Spleen (tissue), 7 donors: ENCODE measurements at regions not wholly inside any gene's neighbourhood (a gene's known extent, or its start where the extent isn't known, plus 50 kb on each side); places are given as distances from the start of the nearest gene placed in this dataset.

Source experiments
- POLR2AphosphoS5 ChIP-seq, 3 donors: sonication (generic); formaldehyde crosslinking; IDR thresholded peaks; one replicate each; pipeline ENCODE4 v1.5.1; 2017; ENCODE audit warnings: antibody characterized with exemption in 3 of 3
- TF ChIP-seq, protein P1 (sequence below), 11 experiments: fragments of 200-600 bp in 7 of 11; fragments of 450-650 bp in 4 of 11; sonication (generic) in 4 of 11; IDR thresholded peaks in 8 of 11; conservative IDR thresholded peaks in 3 of 11; 1 replicate in 7 of 11; 2 replicates in 4 of 11; pipeline versions ENCODE4 v1.4.0 to v1.8.0; 2016 to 2021; ENCODE audit warnings: antibody characterized with exemption in 11 of 11, inconsistent platforms in 4 of 11, mild to moderate bottlenecking in 1 of 11
- donor health status: DM: no; HTN: no; CAD: no; lungs with moderate emphysema.
- donor health status: DM: no; HTN: no; CAD: no.
- donor health status: DM: no; HTN: no; CAD: no.

DNA sequence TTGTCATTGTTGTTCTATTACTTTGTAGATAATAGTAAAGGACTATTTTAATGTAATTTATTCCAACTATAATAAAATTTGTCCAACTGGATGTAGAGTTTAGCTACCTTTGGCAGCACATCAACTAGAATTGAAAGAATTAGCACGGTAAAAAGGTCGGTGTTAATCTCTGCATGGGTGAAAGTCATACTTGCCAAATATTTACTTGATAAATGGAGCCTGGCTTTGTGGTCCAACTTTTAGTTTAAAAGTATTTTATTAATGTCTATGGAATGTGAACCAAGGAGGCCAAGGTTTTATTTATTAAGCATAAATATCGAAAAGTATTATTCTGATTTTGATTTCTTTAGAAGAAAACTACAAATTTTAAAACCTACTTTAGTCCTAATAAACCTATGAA is 1389.0 kb downstream of the PCDH9 start:
- no peak for TF ChIP-seq POLR2AphosphoS5 (IDR thresholded peaks at IDR 0.05)
- TF ChIP-seq, protein P1, sequence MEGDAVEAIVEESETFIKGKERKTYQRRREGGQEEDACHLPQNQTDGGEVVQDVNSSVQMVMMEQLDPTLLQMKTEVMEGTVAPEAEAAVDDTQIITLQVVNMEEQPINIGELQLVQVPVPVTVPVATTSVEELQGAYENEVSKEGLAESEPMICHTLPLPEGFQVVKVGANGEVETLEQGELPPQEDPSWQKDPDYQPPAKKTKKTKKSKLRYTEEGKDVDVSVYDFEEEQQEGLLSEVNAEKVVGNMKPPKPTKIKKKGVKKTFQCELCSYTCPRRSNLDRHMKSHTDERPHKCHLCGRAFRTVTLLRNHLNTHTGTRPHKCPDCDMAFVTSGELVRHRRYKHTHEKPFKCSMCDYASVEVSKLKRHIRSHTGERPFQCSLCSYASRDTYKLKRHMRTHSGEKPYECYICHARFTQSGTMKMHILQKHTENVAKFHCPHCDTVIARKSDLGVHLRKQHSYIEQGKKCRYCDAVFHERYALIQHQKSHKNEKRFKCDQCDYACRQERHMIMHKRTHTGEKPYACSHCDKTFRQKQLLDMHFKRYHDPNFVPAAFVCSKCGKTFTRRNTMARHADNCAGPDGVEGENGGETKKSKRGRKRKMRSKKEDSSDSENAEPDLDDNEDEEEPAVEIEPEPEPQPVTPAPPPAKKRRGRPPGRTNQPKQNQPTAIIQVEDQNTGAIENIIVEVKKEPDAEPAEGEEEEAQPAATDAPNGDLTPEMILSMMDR (IDR thresholded peaks at IDR 0.05 in 8 of 11, conservative IDR thresholded peaks at IDR 0.05 in 3 of 11) = no peak
